GM12864 (cell line): ENCODE measurements at regions not wholly inside any gene's neighbourhood (a gene's known extent, or its start where the extent isn't known, plus 50 kb on each side); places are given as distances from the start of the nearest gene placed in this dataset.

ENCODE experiments used
- DNase-seq: peaks from one replicate; pipeline ENCODE4 v3.0.0-alpha.2; 2011; ENCODE audit warnings: low read depth
- H3K4me3 ChIP-seq: 2 replicates; pipeline ENCODE4 v1.5.1; 2011; ENCODE audit warnings: mild to moderate bottlenecking, low read depth, low read length, control low read depth
- CTCF ChIP-seq: IDR thresholded peaks from 2 replicates; pipeline ENCODE4 v1.5.1; 2011; ENCODE audit warnings: low read depth, mild to moderate bottlenecking, moderate library complexity, low read length, control low read depth, inconsistent platforms; ENCODE audit errors: missing control alignments

- TF ChIP-seq CTCF, result no peak
- DNase-seq, result no peak
- H3K4me3 ChIP-seq, result no peak overlapping the region
These were observed 148.9 kb upstream of the PFKP start for GRCh38 chr10:2918489-2918888.

- no peak overlapping the region for H3K4me3 ChIP-seq
- no peak for DNase-seq
- TF ChIP-seq CTCF, result no peak
These were observed 149.4 kb upstream of the PFKP start for GRCh38 chr10:2917926-2918325.

GRCh38 chr10:2915412-2915811 is 151.9 kb upstream of the PFKP start:
- H3K4me3 ChIP-seq, result no peak overlapping the region
- no peak for TF ChIP-seq CTCF
- no peak for DNase-seq

- no peak overlapping the region for H3K4me3 ChIP-seq
- TF ChIP-seq CTCF, result no peak
- DNase-seq, result no peak
These were observed 152.6 kb upstream of the PFKP start for GRCh38 chr10:2914741-2915140.

GRCh38 chr10:2913474-2913873 is 153.9 kb upstream of the PFKP start:
- DNase-seq, result no peak
- no peak overlapping the region for H3K4me3 ChIP-seq
- TF ChIP-seq CTCF, result no peak

GRCh38 chr10:2910656-2911055 is 156.7 kb upstream of the PFKP start:
- DNase-seq, result no peak
- TF ChIP-seq CTCF, result no peak

GRCh38 chr10:2909921-2910320 is 157.4 kb upstream of the PFKP start:
- no peak overlapping the region for H3K4me3 ChIP-seq
- TF ChIP-seq CTCF, result no peak
- DNase-seq, result no peak

More at GRCh38 chr10:2910656-2911055, 156.7 kb upstream of the PFKP start:
- H3K4me3 ChIP-seq, result no peak overlapping the region
